GM18868 (cell line): ENCODE measurements at regions not wholly inside any gene's neighbourhood (a gene's known extent, or its start where the extent isn't known, plus 50 kb on each side); places are given as distances from the start of the nearest gene placed in this dataset.
A peak's percentile ranks its signal among the peaks of the same experiment; 100 is the strongest.

ENCODE experiments used
- ATAC-seq: cut with Tn5 transposase; IDR thresholded peaks from one replicate; pipeline ENCODE4 v1.9.1; 2021; ENCODE audit warnings: mild to moderate bottlenecking, moderate library complexity; ENCODE audit not compliant: unreplicated experiment

DNA sequence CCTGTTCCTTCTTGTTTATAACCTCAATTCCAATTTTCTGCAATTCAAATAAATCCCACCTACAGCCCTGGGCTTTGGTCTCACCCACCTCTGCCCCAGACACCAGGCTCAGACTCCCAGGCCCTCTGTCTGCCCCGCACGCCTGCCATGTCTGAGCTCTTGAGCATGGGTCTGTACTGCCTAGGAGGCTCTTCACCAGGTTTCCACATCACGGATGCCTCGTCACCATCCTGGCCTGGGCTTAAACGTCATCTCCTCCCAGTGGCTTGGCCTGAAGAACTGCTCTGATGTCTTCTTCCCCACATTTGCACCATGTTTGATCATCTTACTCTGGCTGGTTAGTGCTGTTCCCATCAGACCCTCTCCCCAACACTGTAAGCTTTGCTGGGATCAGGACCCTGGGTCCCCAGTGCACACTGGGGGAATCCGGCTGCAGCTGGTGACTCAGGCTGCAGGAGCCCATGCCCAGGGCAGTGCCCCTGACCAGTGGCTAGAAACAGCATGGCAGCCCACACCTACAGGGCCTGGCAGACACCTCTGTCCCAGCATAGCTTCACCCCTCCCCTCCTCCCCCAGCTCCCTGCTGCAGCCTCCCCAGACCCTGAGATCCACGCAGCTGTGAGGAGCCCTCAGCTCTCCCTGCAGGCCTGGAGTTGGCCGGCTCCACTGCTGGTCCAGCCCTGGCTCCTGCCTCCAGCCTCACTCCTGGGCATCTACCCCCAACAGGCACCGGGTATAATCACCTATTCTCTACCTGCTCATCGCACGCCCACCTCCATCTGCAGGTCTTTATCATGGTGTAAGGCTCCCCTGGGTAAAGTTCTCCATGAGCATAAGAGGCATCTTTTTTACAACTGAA, 162.8 kb upstream of the NSMCE3 start:
- ATAC-seq = no peak

DNA sequence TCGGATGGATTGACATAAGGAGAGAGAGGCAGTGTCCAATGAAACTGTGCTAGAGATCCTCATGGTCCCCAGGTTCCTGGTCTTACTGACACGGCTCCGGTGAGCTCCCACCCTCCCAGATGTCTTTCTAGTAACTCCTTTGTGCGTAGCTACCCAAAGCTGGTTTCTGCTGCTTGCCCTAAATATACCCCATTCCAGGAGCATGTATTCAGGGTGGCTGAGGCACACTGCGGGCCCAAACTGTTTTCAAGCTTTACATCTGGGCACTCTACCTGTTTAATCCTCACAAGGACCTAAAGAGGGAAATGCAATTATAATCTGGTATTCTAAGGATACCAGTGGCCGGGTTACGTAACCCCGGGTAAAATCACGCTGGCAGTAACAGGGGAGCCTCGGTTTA, 161.2 kb upstream of the NSMCE3 start:
- no peak for ATAC-seq

DNA sequence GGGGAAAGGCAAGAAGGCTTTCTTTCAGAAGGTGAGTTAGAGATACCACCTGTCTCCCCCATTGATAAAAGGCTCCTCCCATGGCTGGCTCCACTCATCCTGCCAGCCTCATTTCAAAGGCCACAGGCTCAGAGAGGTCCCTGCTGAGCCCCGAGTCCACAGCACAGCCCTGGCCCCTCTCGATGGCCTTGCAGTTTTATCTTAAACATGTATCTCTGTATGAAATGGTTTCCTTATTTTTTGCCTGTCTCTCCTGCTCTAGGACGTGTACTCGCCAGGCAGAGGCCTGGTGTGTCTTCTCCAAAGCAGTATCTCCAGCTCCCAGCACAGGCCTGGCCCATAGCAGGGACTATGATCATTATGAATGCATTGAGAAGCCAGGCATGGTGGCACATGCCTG, 160.5 kb upstream of the NSMCE3 start:
- no peak for ATAC-seq

DNA sequence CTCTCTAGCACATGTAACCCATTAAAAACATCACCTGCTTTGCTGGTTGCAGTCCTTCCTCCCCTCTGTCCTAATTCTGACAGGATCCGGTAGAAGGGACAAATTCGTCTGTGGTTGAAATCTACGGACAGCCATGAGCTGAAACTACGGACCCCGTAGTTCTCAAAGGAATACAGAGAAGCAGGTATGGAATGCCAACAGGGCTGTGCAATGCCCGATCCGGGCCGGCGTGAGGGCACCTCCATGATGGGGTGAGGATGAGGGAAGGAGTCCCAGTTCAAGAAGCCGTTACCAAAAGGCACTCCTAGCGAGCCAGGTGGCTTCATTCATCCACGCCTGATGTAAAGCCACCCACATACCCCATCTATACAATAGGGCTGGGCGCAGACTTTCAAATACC, 160.0 kb upstream of the NSMCE3 start:
- ATAC-seq = no peak

DNA sequence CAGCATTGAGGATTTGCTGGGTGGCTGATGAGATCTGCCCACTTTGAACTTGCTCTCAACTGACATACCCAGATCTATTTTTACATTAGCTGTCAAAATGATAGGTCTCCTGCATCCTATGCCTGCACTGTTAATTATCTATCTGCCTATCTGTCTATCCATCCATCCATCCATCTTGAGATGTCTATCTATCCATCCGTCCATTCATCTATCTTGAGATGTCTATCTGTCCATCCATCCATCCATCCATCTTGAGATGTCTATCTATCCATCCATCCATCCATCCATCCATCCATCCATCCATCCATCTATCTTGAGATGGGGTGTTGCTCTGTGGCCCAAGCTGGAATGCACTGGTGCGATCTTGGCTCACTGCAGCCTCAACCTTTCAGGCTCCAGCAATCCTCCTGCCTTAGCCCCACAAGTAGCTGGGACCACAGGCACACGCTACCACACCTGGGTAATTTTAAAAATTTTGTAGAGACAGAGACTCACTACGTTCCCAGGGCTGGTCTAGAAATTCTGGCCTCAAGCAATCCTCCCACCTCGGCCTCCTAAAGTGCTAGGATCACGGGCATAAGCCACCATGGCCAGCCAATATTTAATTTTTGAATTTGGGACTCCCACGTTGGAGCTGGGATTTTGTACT, 159.4 kb upstream of the NSMCE3 start:
- no peak for ATAC-seq

DNA sequence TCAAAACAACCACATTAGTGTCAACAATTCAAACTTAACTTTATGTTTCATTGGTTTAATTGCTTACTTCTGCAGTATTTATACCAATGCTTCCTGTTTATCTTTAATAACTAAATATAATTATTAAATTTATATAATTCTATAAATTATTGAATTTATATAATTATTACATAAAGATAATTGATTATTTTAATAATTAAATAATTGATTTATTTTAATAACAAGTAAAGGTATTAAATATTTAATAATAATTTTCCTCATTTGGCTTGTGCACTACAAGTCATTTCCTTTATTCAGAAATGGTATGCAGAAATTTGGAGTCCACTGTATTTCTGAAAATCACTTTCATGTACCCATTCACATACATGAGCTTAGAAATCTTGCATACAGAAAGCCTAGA, 156.2 kb upstream of the NSMCE3 start:
- ATAC-seq = no peak

DNA sequence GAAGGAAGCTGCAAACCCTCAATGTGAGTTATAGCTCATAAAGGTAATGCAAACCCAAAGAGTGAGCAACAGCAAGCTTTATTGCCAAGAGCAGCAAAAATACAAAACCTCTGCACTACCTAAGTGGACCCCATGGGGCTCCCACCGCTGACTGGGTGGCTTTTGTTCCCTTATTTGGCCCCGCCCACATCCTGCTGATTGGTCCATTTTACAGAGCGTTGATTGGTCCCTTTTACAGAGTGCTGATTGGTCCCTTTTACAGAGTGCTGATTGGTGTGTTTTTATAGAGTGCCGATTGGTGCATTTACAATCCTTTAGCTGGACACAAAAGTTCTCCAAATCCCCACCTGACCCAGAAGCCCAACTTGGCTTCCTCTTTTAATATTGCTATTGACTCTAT, 154.5 kb upstream of the NSMCE3 start:
- no peak for ATAC-seq

DNA sequence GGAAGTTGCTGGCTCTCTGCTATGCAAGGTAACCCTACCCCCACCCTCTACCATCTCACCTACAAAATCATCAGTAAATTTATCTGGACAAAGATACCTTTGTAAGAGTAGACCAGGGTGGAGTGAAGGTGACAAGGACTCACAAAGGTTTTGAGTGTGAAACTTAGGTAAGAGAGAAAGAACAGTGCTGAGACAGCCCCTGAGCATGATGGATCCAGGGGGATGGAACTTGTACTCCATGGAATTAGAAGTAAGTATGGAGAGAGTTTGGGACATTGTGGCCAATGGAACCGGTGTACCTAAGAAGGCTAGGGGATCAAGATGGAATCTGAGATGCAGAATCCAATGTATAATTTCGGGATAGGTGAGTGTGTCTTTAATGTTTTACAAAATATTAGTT, 153.0 kb upstream of the NSMCE3 start:
- ATAC-seq = no peak

DNA sequence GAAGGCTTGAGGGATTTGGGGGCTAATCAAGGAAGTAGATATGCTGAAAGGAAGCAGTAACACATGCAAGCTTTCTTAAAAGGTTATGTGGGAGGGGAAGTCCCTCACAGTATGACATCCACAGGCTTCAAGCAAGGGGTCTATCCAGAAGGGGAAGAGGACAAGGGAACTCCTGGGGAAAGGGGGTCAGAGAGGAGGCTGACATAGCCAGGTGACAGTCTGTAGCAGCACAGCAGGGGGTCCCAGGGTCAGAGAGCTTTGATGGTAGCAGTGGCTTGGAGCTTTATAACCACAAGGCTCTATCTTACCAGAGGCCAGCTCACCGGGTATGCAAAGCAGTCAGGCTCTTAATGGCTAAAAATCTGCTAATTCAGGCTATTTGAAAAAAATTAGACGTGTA, 150.6 kb upstream of the NSMCE3 start:
- no peak for ATAC-seq

DNA sequence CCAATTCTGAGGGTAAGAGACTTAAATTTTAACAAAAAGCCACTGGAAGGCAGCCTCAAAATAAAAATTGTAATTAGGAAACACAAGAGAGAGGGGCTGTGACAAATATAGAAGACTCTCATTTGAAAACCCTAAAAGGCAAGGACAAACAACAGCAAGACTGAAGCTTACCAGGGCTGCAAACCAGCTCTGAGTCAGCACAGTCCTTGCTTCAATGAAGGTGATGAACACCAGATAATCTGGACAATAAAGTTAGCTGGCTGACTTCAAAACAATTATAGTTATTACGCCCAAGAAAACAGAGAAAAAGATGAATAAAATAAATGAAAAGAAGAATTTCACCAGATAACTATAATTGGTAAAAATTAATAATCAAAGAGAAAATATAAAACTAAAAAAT, 149.3 kb upstream of the NSMCE3 start:
- ATAC-seq = no peak

DNA sequence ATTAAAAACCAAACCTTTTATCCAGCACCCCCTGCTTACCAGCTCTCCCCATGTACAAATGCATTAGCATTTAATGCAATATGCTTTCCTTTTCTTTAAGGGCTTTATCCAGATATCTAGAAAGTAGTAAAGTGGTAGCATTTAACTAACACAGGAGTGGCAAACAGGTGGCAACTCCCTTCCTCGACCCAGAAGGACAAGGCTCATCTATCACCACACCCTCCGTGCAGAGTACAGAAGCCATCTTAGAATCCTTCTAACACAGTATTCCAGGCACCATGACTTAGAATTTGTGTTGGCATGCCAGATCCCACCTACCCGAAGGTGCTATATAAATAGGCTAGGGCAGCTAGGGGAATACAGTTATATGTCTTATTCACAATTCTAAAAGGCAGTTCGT, 148.6 kb upstream of the NSMCE3 start:
- ATAC-seq = peak; percentile 27

DNA sequence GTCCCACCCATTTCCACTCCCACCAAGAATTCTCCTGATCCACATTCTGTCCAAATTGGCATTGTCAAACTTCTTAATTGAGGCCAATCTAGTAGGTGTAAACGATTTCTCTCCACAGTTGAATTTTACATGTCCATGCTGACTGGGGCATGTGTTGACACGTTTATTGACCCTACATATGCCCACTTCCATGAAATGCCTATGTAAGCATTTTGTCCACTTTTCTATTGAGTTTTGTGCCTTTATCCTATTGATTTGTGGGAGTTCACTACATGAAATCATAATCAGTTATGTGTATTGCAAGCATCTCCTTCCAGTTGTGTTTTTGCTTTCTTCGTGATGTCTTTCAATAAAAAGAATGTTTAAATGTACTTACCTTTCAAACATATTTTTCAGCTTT, 141.7 kb upstream of the NSMCE3 start:
- ATAC-seq = no peak

DNA sequence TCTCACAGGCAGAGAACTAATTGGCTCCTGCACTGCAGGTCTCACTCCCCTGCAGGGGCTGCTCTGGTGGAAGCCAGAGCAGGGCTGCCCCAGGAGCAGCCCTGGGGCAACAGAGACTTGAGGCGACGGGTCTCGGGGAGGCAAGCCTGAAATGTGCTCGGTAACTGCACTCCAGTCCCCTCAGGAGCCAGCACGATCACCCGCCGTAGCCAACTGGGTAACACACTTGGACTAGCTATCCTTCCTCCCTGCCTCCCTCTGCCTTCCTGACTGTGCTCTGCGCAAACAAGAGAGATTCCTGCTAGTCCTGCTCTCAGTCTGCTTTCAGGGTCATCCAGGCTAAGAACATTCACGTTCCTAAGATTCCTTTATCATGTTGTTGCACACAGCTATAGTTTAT, 140.7 kb upstream of the NSMCE3 start:
- ATAC-seq = no peak

DNA sequence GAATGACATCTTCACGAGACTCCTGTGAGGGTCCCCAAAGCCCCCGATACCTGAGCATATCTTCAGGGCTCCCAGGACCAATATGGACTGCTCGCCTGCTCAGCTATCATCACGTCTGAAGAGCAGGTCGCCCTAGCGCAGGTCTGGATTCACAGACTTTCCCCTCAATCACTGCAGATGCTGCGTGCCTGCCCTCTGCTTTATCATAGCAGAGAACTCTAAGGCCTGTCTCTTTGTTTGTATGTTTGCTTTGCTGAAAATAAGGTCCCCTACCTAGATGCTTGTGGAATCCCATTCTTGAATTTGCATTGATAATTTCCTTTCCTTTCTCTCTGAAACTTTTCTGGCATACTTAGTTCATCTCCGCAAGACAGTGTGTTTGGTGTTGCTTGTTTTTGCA, 140.3 kb upstream of the NSMCE3 start:
- ATAC-seq = no peak

DNA sequence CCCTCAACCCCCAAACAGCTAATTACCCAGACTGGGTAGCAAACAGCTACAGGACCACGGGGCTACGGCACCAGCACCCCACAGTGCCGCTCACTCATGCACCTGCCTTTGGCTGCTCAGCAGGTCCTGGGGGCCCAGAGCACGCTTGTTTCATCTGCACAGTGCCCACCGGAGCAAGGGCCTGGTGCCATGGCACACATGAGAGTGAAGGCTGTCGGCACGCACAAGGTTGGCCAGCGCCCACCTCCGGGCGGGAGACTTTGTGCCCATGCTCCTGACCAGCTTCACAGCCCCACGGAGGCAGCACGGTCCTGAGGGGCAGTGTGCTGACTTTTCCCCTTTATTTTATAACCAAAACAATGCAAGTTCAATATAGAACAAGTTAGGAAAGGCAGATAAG, 135.9 kb upstream of the NSMCE3 start:
- ATAC-seq = no peak

DNA sequence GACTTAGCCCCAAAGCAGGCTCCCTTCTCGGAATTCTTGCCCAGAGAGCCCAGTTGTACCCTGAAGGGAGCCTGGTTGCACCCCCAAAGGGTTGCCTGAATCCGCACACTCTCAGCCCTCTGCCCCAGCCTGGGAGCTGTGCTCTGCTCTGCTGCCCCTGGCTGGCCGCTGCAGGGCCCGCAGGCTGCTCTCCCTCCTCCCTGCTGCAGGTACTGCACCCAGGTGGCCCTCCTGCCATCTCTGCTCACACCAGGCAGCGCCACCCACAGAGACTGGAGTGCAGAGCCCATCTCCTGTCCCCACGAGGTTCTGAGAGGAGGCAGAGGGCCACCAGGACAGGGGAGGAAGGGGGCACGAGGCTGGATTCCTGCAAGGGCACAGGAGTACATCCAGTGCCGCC, 134.2 kb upstream of the NSMCE3 start:
- ATAC-seq = no peak

DNA sequence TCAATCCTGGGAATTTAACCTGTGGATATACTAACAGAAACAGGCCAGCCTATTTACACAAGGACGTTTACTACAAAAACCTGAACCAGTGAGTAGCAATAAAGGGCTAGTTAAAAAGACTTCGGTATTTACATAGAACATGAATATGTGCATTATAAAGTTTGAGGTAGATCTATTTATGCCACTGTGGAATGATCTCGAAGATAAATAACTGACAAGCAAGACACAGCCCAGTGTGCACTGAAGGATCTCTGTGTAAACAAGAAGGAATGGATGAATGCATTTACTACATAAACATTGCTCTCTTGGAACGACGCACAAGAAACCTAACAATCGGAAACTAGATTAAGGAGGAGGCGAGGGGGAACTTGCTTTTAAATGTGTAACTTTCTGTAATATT, 132.0 kb upstream of the NSMCE3 start:
- ATAC-seq = no peak

DNA sequence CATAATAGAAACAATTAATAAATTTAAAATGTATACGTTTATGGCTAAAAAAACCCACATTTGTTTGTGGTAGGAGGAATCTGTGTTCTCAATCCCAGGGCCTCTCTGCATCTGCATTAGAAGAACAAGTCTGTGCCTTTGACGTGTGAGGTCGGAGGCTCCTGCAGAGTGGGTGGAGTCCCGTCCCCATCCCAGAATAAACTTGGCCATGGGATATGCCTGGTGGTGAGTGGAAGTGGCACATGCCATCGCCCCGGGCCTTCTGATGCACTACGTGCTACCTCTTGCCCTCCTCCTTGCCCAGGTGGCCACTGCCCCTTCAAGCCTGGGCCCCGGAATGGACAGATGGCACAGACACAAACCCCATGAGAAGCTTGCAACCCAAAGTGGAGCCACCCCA, 131.1 kb upstream of the NSMCE3 start:
- no peak for ATAC-seq

DNA sequence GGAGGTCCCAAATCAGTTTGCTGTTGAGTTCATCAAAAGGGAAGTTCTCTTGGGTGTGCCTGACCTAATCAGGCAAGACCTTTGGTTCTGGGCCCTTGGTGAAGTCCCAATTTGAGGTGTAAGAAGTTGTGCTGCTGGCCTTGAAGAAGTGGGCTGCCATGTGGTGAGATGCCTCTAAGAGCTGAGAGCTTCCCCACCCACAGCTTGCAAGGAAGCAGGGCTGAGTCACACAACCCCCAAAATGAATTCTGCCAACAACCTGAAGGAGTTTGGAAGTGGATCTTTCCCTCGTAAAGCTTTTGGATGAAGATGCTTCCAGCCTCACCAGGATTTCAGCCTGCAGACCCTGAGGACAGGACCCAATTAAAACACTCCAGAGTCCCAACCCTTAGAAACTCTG, 129.3 kb upstream of the NSMCE3 start:
- no peak for ATAC-seq

DNA sequence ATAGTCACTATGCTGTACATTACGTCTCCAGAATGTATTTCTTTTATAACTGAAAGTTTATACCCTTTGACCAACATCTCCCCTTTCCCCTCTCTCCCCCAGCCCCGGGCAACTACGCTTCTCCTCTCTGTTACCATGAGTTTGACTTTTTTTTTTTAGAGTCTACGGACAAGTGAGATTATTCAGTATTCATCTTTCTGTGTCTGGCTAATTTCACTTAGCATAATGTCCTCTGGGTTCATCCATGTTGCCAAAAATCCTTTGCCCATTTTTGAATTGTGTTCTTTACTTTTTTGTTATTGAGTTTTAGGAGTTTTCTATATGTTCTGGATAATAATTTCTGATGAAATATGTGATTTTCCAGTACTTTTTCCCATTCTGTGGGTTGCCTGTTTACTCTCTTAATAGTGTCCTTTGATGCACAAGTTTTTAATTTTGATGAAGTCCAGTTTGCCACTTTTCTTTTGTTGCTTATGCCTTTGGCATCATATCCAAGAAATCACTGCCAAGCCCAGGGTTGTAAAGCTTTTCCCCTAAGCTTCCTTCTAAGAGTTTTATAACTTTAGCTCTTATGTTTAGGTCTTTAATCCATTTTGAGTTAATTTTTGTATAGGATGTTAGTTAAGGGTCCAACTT, 126.7 kb upstream of the NSMCE3 start:
- ATAC-seq = no peak

DNA sequence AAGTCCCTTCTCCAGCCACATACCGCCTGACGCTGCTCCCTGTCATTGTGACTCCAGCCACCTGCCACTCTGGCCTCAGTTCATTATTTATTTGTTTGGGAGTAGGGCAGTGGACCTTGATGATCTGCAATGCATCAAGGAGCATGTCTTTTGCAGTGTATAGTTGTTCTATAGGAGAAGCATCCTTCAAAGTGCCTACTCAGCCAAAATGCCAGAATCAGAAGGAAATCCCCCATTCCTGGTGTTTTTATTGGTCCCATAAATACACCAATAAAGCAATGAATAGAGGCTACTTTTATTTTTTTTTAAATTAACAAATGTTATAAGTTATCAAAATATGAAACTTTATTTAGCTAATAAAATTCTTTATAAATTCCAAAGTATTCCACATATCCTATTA, 123.8 kb upstream of the NSMCE3 start:
- ATAC-seq = no peak

DNA sequence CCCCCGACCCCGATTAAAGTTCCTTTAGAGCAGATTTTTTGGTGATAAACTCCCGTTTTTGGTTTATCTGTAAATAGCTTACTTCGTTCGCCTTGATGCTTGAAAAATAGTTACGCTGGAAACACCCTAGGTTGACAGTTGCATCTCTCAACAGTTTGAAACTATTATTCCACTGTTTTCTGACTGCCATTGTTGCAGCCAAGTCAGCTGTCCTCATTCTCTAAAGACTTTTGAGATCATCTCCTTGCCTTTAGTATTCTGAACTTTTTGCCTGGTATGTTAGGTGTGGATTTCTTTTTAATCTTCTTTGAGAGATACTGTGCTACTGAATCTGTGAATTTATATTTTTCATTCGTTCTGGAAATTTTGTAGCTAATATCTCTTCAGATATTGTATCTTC, 122.7 kb upstream of the NSMCE3 start:
- no peak for ATAC-seq
